MCF 10A (cell line): ENCODE measurements at regions not wholly inside any gene's neighbourhood (a gene's known extent, or its start where the extent isn't known, plus 50 kb on each side); places are given as distances from the start of the nearest gene placed in this dataset.

Experiments
- BruUV-seq: library from RNA; stranded (reverse); fragments of 400-500 nt; replicated peaks from 2 replicates; lab custom pipeline; 2021; lab: Mats Ljungman, UMichigan
- CTCF ChIA-PET: fragments of 300-600 bp; sonication (Branson Sonifier 250); formaldehyde crosslinking; extraction: SDS; loops from one replicate; lab custom pipeline; 2021; ENCODE audit warnings: antibody characterized with exemption, inconsistent platforms; lab: Yijun Ruan, JAX
- POLR2A ChIA-PET: fragments of 300-600, 350-650 bp; sonication (Branson Sonifier 250); formaldehyde crosslinking; extraction: SDS; loops from one replicate; lab custom pipeline; 2020; ENCODE audit warnings: antibody characterized with exemption, inconsistent platforms; lab: Yijun Ruan, JAX
- DNase-seq: peaks from one replicate; pipeline ENCODE4 v3.0.0-alpha.2; 2018; ENCODE audit not compliant: unreplicated experiment
- H3K27ac Mint-ChIP-seq: one replicate; pipeline ENCODE4 v1.8.0; 2022; ENCODE audit warnings: mild to moderate bottlenecking, low read depth, mixed read lengths; ENCODE audit not compliant: unreplicated experiment
- H3K27me3 Mint-ChIP-seq: one replicate; pipeline ENCODE4 v1.8.0; 2022; ENCODE audit warnings: mixed read lengths; ENCODE audit not compliant: insufficient read depth, unreplicated experiment
- H3K36me3 Mint-ChIP-seq: one replicate; pipeline ENCODE4 v1.8.0; 2022; ENCODE audit warnings: mild to moderate bottlenecking, moderate library complexity, mixed read lengths; ENCODE audit not compliant: insufficient read depth, unreplicated experiment
- H3K4me1 Mint-ChIP-seq: one replicate; pipeline ENCODE4 v1.8.0; 2022; ENCODE audit warnings: mixed read lengths; ENCODE audit not compliant: insufficient read depth, unreplicated experiment
- H3K4me3 Mint-ChIP-seq: one replicate; pipeline ENCODE4 v1.8.0; 2022; ENCODE audit warnings: mild to moderate bottlenecking, moderate library complexity, mixed read lengths; ENCODE audit not compliant: unreplicated experiment
- H3K9me3 Mint-ChIP-seq: one replicate; pipeline ENCODE4 v1.8.0; 2022; ENCODE audit warnings: mixed read lengths; ENCODE audit not compliant: unreplicated experiment
- CTCF ChIP-seq: fragments of 200-600 bp; IDR thresholded peaks from one replicate; pipeline ENCODE4 v1.8.0; 2022; ENCODE audit warnings: antibody characterized with exemption, mild to moderate bottlenecking; ENCODE audit not compliant: unreplicated experiment
- intact Hi-C: fragments of 100-400 bp; cut with micrococcal nuclease; formaldehyde crosslinking; loops from 2 replicates; pipeline ENCODE4 v1.14.1; 2022

- TF ChIP-seq CTCF = no peak
- no peak for DNase-seq
- Mint-ChIP-seq H3K4me3 (no peak overlapping the region), H3K27me3 (no peaks in the 10 kb centered on the region), H3K9me3 (peaks cover 56% of the 10 kb centered on the region), H3K27ac (no peak overlapping the region), H3K4me1 (no peaks in the 10 kb centered on the region), H3K36me3 (no peaks in the 10 kb centered on the region)
- ChIA-PET POLR2A (no interaction called here), CTCF (no interaction called here)
- intact Hi-C loops = no loop called here
- no TSS peak for BruUV-seq
Measured at GRCh38 chr16:65624229-65624628, 502.4 kb upstream of the CDH11 start.

- POLR2A ChIA-PET = no interaction called here
- Mint-ChIP-seq H3K27me3 (no peaks in the 10 kb centered on the region), H3K9me3 (peaks cover 48% of the 10 kb centered on the region), H3K4me3 (no peak overlapping the region), H3K36me3 (no peaks in the 10 kb centered on the region), H3K4me1 (no peaks in the 10 kb centered on the region), H3K27ac (no peak overlapping the region)
- no peak for DNase-seq
- intact Hi-C loops = no loop called here
- no peak for TF ChIP-seq CTCF
- BruUV-seq = no TSS peak
- CTCF ChIA-PET = no interaction called here
Measured at GRCh38 chr16:65622871-65623270, 501.0 kb upstream of the CDH11 start.

- no peaks in the 10 kb centered on the region for H3K4me1 Mint-ChIP-seq
- POLR2A ChIA-PET = no interaction called here
- BruUV-seq = no TSS peak
Measured at GRCh38 chr16:65622151-65622550, 500.3 kb upstream of the CDH11 start.

GRCh38 chr16:65621640-65622039 lies 499.8 kb upstream of the CDH11 start:
- Mint-ChIP-seq H3K4me1 (no peaks in the 10 kb centered on the region), H3K9me3 (peaks cover 43% of the 10 kb centered on the region), H3K27ac (no peak overlapping the region), H3K27me3 (no peaks in the 10 kb centered on the region), H3K4me3 (no peak overlapping the region), H3K36me3 (no peaks in the 10 kb centered on the region)
- no TSS peak for BruUV-seq
- TF ChIP-seq CTCF = no peak
- intact Hi-C loops = no loop called here
- POLR2A ChIA-PET = no interaction called here
- DNase-seq = peak; percentile 20
- CTCF ChIA-PET = no interaction called here

More at GRCh38 chr16:65622151-65622550, 500.3 kb upstream of the CDH11 start:
- H3K36me3 Mint-ChIP-seq = no peaks in the 10 kb centered on the region
- CTCF ChIA-PET = no interaction called here
- TF ChIP-seq CTCF = no peak
- DNase-seq = no peak
- intact Hi-C loops = no loop called here
- no peak overlapping the region for H3K4me3 Mint-ChIP-seq
- no peak overlapping the region for H3K27ac Mint-ChIP-seq
- no peaks in the 10 kb centered on the region for H3K27me3 Mint-ChIP-seq
- peaks cover 43% of the 10 kb centered on the region for H3K9me3 Mint-ChIP-seq
